ENCODE measurements at regions not wholly inside any gene's neighbourhood (a gene's known extent, or its start where the extent isn't known, plus 50 kb on each side); places are given as distances from the start of the nearest gene placed in this dataset.
A peak's percentile ranks its signal among the peaks of the same experiment; 100 is the strongest.

DNA sequence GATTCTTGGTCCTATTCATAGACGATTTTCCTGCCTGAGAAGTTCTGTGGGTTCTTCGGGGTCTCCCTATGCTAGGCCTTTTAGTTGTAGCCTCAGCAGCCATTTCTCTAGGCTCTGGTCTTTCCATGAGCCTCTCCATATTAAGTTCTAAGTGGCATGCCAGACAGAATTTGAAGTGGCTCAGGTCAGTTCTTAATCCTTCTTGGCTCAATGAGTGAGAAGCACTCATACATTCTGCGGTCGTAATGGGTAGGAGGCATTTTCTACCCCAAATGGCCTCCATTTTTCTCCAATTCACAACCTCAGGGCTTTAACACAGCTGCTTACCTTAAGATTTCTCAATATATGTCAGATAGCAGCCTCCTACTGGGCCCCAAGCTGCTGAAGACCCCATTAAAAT lies 405.3 kb upstream of the GALNT5 start:
- DNase-seq, result no peak

DNA sequence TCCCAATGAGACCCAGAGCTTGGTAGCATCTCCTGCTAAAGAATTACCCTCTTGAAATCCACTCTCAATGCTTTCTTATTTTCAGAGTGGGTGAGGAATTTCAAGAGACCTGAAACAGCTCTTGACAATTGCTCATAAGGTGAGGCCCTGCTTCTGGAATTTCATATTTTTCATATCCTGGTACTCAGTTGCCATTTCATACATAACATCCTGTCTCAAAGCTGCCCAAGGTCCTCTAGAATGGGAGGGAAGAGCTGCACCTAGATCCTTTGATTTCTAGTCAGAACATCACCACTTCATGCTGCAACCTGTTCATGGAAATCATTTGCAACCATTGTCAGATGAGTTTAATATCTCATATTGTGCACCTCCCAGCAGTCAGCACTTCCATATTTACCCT lies 404.8 kb upstream of the GALNT5 start:
- no peak for DNase-seq

DNA sequence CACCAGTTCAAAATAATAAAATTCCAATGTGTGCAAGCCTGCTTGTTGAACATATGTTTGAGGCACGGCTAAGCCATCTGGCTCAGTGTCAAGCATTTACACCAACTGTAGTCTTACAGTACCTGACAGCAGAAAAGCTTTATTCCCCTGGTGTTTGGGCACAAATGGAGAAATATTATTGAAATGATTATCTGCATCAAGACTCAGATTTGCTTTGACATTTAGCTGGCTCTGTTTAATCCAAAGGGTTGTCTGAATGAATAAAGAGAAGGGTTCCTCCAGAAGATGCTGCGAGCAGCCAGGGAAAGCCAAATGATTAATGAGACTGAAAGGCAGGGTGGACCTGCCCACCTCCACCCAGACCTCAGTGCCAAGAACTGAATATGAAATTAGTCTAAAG lies 393.2 kb upstream of the GALNT5 start:
- DNase-seq, result no peak

DNA sequence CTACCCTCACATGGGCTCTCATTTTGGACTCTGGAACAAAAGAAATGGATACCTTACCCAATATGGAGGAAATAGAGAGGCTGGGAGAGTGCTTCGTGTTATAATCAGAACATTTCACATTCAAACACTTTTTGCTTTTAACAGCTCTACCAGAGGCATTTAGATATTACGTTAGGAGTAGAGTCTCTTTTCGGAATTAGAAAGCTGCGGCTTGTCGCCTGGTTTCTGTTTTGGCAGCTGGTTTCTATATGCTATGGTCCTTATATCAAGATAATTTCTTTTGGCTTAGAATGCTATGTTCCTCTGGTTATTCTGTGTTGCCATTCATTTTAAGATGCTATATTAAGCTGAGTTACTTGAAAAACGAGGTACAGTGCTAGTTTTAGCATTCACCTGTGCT lies 392.8 kb upstream of the GALNT5 start:
- no peak for DNase-seq

DNA sequence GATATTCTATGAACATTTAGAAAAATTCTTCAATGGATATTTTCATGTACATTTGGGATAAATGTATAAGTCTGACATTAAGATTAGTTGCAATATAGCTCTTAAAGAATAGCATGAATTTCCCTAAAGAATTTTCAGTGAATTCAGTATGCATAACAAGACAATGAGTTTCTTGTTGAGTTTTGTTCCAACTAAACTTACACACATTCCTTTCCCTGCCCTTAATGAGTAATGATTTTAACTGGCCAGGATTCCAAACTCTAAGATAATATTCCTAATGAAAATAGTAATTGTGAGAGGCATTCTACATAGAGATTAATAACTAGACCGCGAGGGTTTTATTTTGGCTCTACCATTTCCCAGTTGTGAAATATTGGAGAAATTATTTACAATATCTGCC lies 390.3 kb upstream of the GALNT5 start:
- no peak for DNase-seq

DNA sequence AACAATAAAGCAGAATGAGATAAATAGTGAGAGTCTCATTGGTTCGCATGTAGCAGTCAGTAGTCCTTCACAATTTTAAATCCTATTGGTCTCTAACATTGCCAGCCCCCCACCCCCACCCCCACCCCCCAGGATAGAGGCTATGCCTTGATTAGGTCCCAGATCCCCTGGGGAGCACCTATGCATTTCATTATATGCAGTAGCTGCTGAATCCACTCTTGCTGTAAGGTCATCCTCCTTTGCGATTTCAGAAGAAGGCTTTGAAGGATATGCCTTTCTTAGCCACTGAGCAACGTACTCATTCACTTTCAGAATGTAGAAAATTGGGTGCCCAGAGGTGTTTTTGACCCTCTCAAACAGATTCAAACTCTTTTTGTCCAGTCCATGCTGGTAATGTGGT lies 382.8 kb upstream of the GALNT5 start:
- DNase-seq, result no peak

DNA sequence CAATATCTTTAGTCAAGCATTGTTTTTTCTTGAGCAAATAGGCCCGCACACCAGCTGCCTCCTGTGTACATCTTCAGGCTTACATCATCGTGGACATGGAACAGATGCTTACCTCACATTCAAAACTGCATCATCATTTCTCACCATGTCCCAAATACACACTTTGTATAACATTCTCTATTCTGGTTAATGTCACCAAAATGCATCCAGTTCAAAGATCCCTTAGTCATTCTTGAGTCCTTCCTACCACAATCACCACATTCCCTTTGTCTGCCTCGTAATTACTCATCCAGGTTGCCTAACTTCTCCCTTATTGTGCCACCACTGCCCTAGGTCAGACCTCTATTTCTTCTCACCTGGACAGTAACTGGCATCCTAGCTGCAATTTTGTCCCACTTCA lies 373.7 kb upstream of the GALNT5 start:
- DNase-seq, result no peak

DNA sequence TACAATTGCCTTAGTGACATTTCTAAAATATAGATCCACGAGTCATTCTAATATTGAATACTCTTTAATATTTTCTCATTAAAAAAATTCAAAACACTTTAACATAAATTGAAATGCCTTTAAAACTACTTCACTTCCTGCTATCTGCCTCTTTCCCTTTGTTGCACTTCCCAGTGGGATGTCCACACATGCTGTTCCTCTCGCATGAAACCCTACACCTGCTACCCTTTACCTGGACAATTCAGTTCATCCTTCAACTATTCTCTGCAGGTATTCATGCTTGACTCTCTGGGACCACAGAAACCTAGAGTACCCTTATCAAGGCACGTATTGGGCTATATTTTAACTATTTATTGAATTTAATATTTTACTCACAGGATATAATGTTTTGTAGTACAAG lies 373.3 kb upstream of the GALNT5 start:
- DNase-seq, result no peak

DNA sequence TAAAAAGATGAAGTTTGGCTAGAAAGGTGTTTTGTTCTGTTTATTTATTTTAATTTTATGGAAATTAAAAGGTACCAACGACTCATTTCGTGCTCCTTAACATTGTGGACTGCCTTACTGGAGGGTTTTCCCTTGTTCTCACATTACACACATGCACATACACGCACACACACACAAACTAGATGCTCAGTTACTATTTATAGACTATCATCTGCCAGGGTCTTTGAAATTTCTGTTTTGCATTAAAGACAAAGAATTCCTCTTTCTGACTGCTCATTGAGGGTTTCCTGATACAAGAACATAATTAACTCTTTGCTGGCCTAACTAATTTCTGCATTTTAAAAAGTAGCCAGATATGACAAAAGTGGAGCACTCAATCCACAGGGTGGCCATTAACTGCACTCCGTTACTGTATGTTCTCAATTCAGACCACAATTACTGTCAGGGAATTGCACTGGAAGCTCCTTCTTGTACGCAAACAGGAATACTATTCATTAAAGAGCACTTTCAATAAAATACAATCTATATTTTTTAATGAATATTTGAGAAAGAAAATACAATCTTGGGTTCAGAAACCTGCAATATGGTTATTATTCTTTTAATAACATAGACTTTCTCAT lies 366.9 kb upstream of the GALNT5 start:
- DNase-seq, result peak; percentile 5

DNA sequence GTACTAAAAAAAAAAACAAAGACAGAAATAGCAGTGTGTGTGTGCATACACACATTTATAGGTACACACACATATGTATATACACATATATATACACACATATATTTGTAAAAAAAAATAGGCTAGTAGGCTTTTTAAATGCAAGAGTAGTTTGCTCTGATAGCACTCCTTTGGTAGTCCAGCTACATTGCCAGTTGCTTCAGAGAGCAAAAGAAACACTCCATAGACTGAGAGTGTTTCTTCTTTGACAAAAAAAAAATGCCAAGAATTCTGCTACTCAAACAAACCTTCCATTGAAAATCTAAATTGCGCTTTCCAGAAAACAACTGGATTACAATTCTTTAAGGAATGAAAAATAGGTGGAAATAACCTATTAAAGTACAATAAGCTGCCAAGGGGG lies 365.9 kb upstream of the GALNT5 start:
- DNase-seq, result no peak

DNA sequence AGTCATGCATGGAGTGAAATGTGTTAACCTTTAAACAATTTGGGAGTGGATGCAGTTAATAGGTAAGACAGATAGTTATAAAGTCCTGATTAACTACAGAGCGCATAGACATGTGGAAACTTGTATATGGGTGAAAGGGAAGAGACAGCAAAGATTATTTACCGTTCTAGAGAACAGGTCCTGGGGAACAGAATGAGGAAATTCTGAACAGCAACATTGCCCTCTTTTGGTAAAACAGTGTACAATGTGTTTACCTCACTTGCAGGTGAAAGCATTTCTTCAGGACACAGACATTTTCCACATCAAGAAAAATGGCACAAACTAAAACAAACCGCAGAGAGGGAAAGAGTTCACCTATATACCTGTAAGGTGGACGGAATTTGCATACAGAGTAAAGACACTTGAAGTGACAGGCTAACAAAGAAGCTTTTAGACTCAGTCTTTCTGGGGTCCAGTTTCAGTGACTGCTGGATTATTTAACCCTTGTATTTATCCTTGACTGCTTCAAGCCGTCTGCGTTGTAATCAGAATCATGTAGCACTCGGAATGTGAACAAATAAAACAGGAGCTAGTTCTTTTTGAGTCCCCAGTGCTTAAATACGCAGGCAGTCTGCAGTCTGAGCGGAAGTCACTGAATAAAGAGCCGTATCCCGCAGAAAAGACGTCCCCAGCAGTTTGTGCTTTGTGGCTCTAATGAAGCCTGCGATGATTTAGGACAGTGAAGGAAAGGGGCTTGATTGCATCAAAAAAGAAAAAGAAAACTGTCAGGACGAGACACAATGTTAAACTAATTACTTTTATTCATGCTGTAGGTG lies 364.8 kb upstream of the GALNT5 start:
- DNase-seq, result peak; percentile 53

DNA sequence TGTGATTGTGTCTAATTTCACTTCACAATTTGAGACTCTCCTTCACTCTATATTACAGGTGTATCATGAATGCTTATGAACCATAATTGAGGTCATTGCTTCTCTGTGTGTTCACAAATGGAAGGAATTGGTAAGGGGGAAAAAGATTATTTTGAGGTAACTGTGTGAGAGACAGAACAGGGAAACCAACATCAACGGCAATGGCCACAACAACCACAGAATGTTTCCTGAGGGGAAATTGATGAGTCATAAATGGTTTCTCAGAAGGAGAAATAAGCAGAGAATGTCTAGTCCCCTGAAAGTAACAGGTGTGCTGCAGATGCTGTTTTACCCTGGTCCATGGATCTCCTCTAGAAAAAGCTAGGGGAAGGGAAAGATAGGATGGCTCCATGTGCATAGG lies 361.2 kb upstream of the GALNT5 start:
- no peak for DNase-seq

DNA sequence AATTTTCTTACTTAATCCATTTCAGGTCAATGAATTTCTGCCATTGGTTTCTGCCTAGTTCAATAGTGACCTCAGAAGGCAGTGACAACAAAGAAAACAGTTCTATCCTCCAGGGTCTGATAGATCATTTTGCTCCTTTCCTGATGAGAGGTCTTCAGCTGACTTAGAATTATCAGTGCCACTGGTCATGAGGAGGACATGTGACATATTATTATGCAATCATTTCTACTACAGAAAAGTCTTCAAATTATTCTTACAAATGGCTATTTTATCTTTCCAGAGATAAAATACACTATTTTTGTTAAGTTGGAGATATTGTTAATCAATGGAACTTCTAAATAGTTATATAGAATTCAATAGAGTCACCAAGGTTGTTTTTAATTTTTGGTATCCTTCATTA lies 360.0 kb upstream of the GALNT5 start:
- no peak for DNase-seq

DNA sequence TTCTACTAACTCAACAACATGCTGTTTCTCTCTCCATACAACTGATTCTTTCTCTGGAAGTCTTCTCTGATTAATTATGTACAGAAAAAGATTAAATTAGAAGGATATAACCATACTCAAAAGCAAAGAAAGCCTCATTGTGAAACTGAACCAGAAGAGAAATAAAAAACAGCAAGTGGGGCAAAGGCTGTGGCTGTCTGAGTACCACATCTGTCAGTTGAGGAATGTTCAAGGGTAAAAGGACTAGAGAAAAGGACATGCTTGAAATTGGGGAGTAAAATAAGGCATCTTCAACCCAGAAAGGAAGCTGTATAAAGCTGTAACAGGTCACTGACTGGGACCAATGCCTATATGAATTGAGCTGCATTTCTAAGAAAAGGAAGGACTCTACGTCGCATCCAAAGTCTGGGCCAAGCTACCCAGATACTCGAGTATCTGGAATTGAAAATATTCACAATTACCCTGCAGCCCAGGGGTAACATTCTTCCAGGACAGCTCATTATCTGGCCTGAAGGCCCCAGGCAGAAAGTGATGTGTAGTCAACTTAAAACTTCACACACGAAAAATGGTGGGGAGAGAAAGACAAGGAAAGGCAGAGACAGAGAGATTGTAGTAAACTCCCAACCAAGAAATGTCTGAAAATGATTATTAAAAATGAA lies 356.0 kb upstream of the GALNT5 start:
- no peak for DNase-seq

DNA sequence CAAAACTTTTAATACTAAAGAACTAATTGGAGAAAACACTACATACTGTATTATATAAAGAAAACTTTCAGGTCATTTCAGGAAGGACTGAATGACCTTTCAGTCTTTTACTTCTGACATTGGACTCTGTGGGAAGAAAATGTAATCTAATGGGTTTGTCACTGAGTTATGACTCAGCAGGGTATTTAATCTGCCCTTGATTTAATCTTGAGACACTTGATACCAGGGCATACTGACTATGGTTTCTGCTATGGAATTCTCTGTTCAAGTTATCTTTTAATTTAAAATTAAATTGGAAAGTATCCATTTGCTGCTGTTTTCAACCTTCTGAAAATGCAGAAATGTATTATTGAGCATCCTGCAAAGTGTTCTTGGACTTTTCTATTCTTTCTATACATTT lies 354.2 kb upstream of the GALNT5 start:
- no peak for DNase-seq

DNA sequence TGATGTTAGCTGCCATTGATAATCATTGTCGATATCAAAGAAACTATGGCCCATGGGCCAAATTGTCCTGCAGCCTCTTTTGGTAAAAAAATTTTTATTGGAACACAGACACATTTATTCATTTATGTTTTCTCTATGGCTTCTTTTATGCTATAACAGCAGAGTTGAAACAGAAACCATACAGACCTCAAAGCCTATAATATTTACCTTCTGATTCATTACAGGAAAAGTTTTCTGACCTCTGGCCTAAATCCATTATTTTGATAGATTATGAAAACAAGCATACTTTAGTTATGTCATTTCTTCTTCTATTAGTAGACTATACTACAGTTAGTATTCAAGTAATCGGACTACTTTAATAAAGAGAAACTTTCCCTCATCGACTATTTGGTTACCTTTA lies 349.7 kb upstream of the GALNT5 start:
- DNase-seq, result no peak

DNA sequence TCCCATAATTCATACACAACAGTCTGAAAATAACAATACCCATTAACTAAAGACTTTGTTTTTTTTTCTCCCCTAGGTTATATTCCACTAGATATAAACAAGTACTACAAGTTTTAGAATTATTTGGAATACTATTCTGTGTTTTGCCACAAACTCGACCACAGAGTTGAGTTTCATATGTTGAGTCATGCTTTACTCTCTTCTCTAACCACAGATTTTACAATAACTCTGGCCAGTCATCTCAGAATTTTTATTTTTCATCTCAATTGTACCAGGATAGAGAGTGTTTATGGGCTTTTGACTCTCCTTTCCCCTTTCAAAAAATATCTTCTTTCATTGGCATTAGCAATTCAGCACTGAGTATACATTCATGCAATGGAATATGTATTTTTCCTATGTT lies 348.7 kb upstream of the GALNT5 start:
- no peak for DNase-seq

DNA sequence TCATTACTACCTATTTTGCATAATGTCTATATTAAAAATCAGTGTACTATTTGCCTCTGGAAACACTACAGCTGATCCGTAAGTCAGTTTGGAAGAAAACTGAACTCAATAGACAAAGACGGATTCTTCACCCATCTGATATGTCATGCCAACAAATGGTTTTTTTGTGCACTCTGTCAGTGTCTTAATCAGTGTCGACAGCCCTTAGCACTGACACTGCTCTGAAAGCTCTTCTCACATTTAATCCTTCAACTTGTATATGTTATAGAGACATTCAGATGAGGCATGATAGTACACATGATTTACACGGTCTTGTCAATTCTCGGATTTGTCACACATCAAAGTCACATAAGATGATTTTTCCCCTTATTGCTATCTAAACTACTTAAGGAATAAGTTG lies 347.5 kb upstream of the GALNT5 start:
- DNase-seq, result no peak

DNA sequence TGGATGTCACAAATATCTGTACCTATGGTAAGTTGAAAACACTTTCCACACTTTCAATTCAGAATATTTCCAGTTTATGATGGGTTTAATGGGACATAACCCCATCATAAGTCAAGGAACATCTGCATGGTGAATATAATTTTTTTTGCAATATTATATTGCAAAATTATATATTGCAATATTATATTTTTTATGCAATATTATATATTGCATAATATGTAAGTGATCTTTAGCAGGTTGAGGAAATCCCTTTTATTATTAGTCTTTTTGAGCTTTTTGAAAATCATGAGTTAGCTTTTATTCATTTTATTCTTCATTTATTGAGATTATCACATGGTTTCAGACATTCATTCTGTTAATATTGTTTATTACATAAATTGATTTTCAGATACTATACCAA lies 342.2 kb upstream of the GALNT5 start:
- DNase-seq, result no peak

DNA sequence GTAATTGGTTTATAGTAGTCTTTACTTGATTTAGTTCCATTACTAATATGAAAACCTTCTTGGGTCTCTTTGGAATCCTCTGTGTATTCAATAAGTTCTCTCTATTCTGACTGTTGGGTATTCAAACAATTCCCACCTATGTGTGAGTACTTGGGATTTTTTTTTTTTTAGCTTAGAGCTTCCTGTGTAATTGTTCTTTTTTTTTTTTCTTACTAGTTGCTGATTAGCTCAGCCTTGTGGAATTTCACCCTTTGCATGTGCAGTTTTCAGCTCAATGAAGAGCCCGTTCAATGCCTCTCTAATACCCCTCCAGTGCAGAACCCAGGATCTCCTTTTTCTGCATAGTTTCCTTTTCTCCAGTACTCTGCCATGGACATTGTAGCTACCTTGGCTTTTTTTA lies 339.1 kb upstream of the GALNT5 start:
- no peak for DNase-seq

DNA sequence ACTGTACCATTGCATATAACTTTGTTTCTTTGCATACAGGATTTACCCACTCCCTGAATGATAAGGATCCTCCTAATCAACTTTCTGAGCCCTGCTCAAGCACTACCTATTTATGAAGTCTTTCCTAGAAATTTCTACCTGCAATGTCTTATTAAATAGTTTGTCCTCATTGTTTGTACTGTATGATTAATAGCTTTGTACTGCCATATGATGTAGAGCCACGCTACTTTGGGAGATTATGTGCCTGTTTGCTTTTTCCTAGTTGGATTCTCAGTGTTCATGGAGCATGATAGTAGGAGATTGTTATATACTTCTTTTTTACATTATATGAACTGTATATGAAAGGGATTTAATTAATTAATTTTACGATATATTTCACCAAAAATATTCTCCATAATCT lies 327.1 kb upstream of the GALNT5 start:
- DNase-seq, result no peak

DNA sequence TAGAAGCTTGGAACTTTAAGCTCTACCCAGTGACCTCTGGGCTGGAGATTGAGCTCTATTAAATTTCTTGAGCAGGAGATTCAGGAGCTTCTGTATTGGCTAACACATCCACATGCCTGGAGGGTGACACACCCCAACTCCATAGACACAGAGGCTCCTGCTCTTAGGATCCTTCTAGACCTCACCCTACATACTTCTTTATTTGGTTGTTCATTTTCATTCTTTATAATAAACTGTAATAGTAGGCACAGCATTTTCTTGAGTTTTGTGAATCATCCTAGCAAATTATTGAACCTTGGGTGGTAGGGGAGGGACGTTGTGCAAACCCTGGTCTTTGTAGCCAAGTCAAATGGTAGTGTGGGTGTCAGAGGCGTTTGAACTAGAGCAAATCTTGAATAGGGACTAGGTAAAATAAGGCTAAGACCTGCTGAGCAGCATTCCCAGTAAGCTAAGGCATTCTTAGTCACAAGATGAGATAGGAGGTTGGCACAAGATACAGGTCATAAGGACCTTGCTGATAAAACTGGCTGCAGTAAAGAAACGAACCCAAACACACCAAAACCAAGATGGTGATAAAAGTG lies 323.8 kb upstream of the GALNT5 start:
- DNase-seq, result no peak

DNA sequence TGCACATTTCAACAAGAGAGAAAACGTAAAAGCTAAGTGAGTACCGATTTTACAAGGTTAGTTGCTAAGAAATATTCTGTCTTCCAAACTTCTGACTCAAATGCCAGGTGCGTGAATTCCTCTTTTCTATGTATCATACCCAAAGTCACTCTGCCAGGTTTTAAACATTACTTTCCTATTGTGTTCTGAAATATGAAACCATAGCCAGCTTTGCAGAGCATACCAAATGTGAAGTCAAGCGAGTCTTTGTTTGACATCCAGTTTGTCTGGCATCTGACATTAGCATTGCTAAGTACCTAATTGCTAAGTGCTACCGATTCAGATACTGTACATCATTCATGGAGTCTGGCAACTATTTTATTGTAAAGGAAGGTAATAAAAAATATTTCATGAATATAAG lies 321.9 kb upstream of the GALNT5 start:
- peak; percentile 80 for DNase-seq

DNA sequence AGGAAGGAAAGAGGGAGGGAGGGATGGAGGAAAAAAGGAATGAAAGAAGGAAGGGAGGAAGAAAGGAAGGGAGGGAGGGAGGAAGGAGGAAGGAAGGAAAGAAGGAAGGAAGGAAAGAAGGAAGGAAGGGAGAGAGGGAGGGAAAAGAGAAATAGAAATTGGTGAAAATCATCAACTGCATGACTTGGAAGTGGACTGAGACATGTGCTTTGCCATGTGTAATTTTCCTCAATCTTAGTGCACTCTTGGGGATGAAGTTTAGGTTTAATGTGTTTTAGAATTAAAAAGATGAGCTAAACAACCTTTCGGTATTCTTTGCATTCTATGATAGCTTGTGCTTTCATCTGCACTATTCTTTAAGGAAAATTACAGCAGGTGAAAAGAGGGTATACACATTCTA lies 320.1 kb upstream of the GALNT5 start:
- DNase-seq, result no peak
